A673 (cell line): ENCODE measurements at regions not wholly inside any gene's neighbourhood (a gene's known extent, or its start where the extent isn't known, plus 50 kb on each side); places are given as distances from the start of the nearest gene placed in this dataset.

ENCODE experiments used
- CTCF ChIP-seq: fragments of 300-800, 200-600 bp; sonication (generic); conservative IDR thresholded peaks from 2 replicates; pipeline ENCODE4 v1.5.1; 2017; ENCODE audit warnings: low read depth, mild to moderate bottlenecking, antibody characterized with exemption, low read length, moderate library complexity, mixed read lengths
- EZH2 ChIP-seq: fragments of 200-600 bp; sonication (generic); IDR thresholded peaks from 2 replicates; pipeline ENCODE4 v1.6.1; 2017; ENCODE audit warnings: borderline replicate concordance, low read depth, mild to moderate bottlenecking, mixed read lengths, antibody characterized with exemption, low read length; ENCODE audit not compliant: poor library complexity, severe bottlenecking

- TF ChIP-seq CTCF (no peak), EZH2 (no peak)
Observed at GRCh38 chr7:92961961-92962360, 125.6 kb upstream of the CDK6 start.
